HG03521 (cell line): ENCODE measurements at regions not wholly inside any gene's neighbourhood (a gene's known extent, or its start where the extent isn't known, plus 50 kb on each side); places are given as distances from the start of the nearest gene placed in this dataset.
"Not testable (repeated sequence)": the region's sequence is repeated elsewhere in the genome, so short reads cannot be mapped to it uniquely, and the experiment has no call there.

Experiments used
- ATAC-seq: cut with Tn5 transposase; IDR thresholded peaks from one replicate; pipeline ENCODE4 v1.9.1; 2021; ENCODE audit warnings: mild to moderate bottlenecking, moderate library complexity; ENCODE audit not compliant: unreplicated experiment

DNA sequence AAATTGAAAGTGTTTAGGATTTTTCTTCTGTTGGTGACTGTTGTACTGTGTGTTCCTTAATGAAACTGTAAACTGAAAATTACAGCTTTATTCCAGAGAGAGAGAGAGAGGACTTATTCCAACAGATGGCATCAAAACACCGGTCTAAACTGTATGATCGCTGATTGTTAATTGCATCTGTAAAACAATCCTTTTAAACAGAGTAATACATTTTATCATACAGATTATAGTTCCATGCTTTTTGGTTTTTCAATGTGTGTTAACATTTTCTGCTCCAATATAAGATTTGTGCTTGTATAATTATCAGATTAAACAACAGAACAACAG, 289.7 kb upstream of the DNAJC19 start:
- ATAC-seq, result no peak

DNA sequence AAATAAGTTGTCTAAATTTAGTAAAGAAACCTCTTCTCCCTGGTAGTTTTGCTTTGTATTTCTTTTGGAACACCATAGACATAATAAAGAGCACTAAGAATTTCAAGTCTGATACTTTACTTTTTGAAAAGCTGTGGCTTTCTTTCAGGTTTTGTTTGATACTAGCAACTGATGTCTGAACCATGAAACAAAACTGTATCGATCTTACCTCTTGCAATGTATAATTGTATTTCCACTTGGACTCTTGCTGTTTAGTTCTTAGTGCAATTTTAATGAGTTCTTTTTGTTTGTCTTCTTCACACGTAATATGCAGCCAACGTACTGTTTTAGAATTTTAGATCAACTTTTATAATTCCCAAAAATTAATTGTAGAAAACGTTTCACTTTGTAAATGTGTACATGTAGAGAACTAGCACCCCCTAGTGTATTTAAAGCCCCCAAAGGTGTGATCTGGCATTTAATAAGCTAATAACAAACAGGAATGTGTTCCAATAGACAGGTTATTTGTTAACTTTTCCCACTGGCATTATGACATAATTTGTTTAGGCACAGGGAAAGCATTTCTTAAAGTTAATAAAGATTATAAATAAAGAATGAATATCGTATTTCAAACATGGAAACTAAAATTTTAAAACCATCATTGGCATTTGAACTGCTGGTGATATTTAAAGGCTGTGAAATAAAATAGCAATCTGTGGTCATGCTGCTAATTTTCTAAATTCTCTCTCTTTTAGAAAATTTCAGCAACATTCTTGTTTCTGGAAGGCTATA, 289.1 kb upstream of the DNAJC19 start:
- ATAC-seq, result no peak

DNA sequence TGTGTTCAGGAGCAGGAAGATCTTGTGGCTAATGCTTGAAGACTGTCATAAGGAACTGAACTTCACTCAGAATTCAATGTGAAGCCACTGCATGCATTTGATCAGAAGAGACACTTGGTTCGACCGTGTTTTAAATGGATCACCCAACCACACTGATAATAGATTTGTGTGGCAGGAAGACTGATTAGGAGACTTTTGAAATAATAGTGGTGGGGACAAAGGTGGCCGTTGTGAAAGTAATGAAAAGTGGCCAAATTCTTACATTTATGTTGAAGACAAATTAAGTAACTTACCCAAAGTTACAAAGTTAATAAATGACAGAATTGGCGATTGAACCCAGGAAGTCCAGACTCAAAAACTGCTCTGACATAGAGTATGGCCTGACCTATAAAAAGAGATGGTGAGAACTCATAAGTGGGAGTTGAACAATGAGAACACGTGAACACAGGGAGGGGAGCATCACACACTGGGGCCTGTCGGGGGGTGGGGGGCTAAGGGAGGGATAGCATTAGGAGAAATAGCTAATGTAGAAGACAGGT, 286.9 kb upstream of the DNAJC19 start:
- no peak for ATAC-seq

DNA sequence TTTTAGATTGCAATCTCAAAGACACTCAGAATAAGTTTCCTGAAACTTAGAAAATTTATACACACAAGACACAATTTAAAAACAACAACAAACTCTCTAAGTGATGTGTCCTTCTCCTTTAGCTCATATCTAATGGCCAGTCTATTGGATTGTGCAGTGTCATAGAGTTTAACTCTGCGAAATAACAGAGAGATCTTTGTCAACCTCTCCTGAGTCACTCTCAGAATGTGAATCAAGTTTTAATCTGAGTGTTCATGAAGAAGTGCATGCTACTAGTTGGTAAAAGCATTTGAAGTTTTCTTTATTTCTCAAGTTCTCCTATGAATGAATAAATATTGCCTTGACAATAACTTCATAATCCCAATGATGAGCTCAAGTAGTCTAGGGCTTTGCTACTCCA, 284.5 kb upstream of the DNAJC19 start:
- ATAC-seq, result no peak

DNA sequence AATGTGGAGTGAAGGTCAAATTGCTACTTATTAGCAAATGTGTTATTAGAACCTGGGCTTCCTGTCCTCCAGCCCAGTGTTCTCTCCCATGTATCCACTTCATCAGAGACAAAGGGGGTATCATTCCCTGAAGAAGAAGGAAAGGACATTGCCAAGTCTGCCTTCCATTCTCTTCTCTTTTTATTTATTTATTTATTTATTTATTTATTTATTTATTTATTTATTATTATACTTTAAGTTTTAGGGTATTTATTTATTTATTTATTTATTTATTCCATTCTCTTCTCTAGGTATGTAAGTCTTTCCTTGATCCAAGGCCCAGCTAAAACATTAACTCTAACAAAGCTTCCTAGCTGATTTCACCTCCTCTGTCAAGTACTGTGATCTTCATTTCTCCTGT, 277.8 kb upstream of the DNAJC19 start:
- ATAC-seq, result no peak

DNA sequence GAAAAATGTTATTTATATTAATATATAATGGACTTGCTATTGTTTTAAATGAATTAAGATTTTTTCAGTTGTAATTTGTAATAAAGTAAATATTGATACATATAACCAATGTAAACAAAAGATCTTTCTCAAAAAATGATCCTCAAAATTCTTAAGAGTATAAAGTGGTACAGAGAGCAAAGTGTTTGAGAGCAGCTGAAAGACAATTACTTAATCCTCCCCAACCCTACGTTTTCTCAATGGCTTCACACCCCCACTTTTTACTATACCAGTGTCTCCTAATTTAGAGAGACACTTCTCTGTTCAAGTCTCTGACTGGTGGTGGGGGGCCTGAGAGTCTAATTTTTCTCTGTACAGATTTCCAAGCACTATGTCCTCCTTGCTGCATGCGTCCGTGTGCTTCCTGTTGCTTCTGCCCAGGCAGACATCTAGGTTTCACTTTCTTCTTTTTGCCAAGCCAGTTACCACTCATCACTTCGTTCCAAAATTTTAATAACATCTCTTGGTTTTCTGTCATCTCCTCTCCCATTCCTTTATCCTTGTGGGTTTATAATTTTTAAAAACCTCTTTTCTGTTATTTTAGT, 276.3 kb upstream of the DNAJC19 start:
- ATAC-seq, result peak; percentile 75

DNA sequence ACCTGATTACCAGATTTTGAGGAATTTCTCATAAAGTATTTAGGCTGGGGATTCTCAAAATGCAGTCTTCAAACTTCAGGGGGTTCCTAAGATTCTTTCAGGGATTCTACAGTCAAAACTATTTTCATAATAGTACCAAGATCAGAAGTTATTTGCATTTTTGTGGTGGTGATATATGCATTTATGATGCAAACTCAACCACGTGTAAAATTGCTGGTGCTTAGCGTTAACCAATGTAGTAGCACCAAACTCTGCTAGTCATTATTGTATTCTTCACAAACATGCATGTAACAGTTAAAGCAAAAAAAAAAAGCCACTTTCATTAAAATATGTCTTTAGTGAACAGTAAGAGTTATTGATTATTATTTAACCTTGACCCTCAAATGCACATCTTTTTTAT, 274.9 kb upstream of the DNAJC19 start:
- no peak for ATAC-seq

DNA sequence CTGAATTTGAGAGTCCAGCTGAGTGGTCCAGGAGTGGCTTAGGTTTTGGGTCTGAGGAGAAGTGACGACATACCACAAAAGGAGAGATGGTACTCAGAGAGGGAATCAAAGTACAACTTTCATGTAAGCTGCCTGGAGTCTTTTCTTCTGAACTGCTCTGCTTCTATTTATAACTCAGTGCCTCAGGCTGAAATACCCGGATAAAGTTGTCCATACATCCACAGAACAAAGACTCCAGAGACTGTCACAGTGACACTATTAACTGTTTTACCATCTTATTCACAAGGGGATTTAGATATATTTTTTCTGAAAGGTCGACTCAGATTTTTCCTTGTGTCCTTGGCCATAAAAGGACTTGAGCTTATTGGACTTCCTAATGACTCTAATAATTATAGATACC, 264.3 kb upstream of the DNAJC19 start:
- ATAC-seq, result no peak

DNA sequence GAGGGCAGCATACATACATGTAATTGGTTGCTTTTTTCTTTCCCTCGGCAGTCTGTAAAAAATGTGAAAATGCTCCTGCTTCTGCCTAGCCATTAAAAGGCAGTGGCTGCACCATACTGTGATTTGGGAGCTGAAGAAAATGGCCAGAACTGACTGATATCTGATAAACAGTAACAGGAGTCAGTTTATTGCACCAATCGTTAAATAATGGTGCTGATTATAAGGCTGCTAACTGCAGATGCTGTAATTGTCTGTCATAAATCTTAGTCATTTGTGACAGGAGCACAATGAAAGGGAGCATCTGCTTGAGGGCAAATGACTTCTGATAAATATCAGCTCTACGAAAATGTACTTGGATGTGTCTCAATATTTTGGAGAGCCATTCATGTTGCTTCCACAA, 263.1 kb upstream of the DNAJC19 start:
- no peak for ATAC-seq

DNA sequence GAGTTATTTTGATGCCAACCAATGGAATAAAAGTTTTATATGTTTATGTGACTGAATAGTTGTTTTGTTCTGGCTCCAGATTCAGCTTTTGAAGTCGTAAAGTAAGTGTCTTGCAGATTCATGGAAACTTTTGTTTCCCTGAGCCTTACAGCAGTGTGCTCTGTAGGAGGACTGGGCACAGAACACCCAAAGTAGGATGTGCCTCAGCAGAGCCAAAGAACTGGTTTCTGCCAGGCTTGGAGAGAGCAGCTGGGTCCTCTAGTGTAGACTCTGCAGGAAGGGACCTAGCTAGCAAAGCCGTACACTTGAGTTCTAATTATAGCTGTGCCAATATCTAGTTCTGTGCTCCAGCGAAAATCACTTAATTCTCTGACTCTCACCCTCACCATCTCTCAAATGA, 261.2 kb upstream of the DNAJC19 start:
- no peak for ATAC-seq

DNA sequence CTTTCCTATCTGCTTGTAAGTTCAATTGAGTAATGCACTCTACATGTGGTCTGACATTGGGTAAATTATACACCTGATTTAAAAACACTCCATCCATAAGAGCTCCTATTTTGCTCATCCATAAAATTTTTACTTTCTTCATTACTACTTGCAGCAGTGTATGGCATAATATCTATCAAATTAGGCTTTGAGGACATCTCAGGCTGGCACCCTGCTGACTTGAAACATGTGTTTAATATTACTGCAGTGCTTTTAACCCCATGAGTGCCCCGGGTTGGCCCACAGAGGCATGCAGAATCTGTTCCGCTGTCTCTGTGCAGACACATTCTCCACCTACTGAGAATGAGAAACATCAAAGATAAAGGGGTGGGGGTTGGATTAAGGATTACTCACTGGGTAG, 249.9 kb upstream of the DNAJC19 start:
- no peak for ATAC-seq

DNA sequence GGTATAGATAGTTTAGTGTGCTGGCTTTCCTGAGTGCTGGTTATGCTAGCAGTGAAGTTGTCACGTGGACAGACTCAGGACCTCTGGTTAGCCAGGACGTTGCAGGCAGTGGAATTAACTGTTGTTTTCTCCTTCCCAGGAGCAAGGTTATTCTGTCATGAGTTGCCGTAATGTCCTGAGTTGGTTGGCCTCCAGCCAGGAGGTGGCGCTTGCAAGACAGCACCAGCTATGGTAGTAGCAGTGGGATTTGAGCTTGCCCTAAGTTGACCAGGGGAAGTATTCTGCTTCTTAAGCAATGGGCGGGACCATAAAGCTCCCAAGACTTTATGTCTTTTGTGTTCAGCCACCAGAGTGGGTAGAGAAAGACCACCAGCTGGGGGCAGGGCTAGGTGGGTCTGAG, 240.7 kb upstream of the DNAJC19 start:
- ATAC-seq, result no peak

DNA sequence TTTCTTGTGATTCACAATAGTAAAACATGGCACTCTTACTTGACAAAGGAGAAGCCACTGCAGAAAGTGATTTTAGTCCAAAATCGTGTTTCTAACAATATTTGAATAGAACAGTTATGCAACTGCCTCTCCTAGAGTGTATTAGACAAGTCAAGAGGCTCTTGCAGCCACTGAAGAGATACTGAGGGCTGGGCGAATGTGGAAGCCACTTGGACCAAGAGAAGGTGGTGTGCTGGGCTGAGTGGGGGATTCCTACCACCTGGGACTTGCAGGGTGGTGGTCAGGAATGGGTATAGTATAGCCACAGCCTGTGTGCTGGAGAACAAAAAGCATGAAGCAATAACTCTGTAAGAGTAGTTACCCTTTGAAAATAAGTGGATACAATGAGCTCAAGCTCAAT, 223.8 kb upstream of the DNAJC19 start:
- no peak for ATAC-seq

DNA sequence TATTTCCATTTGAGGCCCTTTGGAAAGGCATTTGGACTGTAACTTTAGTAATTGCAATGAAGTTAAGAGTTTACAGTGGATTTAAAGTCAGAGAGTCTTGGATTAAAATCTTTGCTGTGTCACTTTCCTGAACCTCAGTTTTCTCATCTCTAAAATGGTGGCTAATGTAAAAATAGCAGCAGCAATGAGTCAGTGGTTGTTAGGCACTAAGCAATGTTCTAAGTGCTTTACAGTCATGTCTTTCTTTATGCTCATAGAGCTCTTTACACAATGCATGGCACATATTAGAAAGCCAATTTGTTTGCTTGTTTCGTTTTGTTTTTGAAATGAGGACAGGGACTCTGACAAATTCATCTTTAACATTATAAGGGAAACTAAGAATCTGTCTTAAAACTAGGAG, 222.7 kb upstream of the DNAJC19 start:
- ATAC-seq, result no peak

DNA sequence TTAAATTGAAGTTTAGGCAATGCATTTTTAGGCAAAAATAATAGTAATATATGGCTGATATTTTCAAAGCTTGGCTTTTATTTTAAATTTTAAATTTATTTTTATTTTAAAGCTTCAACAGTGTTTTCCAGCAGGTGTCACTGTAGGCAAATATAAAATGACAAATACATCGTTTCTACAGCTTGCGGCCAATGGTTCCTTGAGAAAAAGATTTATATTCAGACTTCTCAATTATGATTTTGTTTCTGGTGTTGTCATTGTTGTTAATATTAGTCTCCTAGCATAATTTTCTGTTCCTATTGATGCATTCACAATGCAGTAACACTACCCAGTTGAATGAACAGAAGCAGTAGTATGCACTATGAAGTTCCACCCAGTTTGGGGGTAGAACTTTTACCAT, 220.7 kb upstream of the DNAJC19 start:
- no peak for ATAC-seq

DNA sequence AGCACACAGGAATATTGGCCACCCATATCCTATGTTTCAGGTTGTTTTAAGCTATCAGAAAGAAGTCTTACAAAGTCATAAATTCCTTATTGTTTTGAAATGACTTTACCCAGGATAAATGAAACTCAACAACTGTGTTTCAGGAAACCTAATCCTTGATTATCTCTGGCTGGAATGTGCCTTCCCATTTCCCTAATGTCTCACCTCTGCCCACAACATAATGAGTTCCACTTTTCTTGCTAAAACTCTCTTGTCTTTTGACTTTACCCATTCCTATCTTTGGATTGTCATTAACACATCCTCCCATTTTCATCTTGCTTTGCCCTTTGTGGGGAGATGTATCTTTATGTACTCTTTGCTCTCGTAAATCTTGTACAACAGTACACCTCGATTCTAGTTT, 200.0 kb upstream of the DNAJC19 start:
- ATAC-seq, result no peak

DNA sequence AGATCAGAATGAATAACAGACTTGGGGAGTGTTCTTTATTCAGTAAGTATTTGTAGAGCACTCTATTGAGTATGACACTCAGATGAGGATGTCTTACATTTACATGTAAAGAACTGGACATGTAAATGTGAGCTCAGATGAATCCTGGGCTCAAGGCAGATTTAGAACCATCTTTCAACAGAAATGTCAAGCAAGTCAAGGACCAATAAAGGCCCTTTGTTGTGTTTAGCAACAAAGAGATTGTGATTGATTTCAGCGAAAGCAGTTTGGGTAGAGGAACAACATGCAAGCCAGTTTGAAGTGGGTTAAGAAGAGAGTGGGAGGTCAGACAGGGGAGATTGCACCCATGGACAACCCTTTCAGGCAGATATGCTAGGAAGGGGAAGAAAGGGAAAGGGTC, 194.2 kb upstream of the DNAJC19 start:
- no peak for ATAC-seq

DNA sequence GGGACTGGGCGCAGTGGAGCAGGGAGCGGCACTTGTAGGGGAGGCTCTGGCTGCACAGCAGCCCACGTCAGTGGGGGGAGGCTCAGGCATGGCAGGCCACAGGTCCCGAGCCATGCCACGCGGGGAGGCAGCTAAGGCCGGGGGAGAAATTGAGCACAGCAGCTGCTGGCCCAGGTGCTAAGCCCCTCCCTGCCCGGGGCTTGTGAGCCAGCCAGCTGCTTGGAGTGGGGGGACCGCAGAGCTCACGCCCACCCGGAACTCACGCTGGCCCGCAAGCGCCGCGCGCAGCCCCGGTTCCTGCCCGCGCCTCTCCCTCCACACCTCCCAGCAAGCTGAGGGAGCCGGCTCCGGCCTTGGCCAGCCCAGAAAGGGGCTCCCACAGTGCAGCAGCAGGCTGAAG, 193.5 kb upstream of the DNAJC19 start:
- not testable (repeated sequence) for ATAC-seq

DNA sequence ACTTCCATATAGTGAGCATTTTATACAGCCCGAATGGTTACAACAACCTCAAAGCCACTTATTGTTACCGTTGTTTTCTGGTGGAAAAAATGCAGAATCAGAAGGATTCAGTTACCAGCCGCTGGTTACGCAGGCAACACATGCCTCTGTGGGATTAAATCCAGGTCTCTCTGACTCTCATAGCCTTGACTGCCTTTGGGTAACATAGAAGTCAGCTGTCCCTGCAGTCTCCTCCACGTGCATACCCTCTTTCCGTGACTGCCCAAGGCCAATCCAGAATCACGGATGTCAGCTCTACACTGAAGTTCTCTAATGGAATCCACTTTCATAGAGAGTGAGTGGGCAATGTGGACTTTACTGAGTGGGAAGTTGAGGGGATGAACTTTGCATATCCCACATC, 189.5 kb upstream of the DNAJC19 start:
- ATAC-seq, result no peak

DNA sequence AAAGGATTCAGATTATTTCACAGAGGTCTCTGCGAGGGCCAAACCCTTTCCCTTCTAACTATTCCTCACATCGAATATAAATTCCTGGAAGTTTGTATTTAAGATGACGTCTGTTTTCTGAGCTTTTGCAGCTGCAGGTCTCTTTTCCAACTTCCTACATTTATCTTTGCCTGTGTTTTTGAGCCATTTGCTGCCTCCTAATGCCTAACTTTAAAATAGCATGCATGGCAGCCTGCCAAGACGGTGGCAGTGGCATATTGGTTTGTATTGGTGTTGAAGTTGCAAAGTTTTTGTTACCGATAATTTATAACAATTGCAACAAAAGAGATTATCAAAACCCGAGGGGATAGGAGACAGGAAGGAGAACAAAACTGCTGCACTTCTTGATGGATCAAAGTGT, 187.1 kb upstream of the DNAJC19 start:
- no peak for ATAC-seq

DNA sequence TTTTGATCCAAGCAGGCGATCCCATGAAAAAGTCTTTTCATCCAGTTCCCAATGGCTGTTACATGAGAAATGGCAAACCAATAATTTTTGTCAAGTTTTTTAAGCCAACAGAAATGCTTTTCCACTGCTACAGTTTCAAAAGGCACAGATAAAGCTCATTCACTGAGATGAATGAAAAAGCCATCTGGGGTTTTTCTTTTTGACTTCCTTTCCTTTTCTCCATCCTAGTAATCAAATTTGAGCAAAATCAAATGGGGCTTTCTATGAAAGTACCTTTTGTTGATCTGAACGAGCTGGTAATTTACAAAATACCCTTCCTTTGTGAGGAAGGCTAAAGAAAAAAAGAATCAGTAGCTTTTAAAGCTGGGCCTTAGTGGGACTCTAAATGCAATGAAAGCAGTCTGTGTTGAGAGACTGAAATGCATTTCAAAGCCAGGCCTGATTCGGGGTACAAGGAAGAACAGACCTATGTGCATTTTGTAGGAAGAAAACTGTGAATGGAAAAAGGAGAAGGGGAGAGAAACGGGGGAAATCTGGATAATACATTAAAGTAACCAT, 185.2 kb upstream of the DNAJC19 start:
- ATAC-seq, result no peak

DNA sequence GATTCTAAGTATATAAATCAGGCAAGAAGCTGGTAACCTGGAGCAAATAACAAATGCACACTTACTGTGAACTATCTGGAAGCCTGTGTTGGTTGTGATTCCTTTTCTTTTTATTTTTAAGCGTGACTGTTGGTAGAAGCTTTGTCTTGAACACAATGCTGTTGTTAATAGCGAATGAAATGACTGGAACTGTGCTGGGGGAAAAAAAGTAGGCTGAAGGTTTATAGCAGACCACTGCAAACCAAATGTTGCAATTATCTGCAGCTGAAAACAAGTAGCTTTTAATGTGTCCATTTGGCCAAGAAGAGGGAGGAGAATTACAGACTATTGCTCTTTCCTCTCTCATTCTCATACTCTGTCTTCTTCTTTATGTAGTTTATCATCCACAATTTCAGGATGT, 184.5 kb upstream of the DNAJC19 start:
- no peak for ATAC-seq

DNA sequence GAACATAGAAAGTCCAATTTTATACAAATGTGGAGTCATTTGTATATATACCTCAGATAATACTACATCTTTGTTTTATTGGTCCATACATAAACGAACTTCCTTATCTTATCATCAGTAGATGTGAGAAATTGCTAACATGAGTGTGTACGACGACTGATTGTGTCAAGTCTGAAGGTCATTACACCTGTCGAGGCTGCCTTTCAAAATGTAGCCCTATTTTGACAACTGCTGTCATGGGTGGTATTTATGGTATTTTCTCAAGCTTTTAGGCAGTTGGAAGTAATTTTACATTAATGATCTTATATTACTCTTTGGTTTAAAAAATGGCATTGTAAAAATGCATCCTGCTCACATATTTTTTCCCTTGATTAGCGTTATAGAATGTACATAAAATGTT, 183.7 kb upstream of the DNAJC19 start:
- no peak for ATAC-seq
